Mesendoderm (in vitro differentiated cells): ENCODE measurements at regions not wholly inside any gene's neighbourhood (a gene's known extent, or its start where the extent isn't known, plus 50 kb on each side); places are given as distances from the start of the nearest gene placed in this dataset.
"Not testable (repeated sequence)": the region's sequence is repeated elsewhere in the genome, so short reads cannot be mapped to it uniquely, and the experiment has no call there.

ENCODE experiments used
- DNase-seq: peaks from one replicate; pipeline ENCODE4 v3.0.0; 2013
- H2AK5ac ChIP-seq: 2 replicates; pipeline ENCODE4 v1.6.1; 2013; ENCODE audit warnings: low read length, inconsistent platforms
- H2BK120ac ChIP-seq: 2 replicates; pipeline ENCODE4 v1.6.1; 2013; ENCODE audit warnings: low read depth, mild to moderate bottlenecking, low read length, moderate library complexity, mixed read lengths
- H2BK15ac ChIP-seq: replicated peaks from 2 replicates; pipeline ENCODE4 v1.6.1; 2013; ENCODE audit warnings: low read depth, mild to moderate bottlenecking, moderate library complexity
- H2BK5ac ChIP-seq: 2 replicates; pipeline ENCODE4 v1.6.1; 2013; ENCODE audit warnings: low read length, inconsistent platforms
- H3K18ac ChIP-seq: 2 replicates; pipeline ENCODE4 v1.6.1; 2013; ENCODE audit warnings: mild to moderate bottlenecking, low read length, mixed read lengths
- H3K23ac ChIP-seq: one replicate; pipeline ENCODE4 v1.6.1; 2013; ENCODE audit warnings: low read length
- H3K27ac ChIP-seq: 2 replicates; pipeline ENCODE4 v1.5.1; 2013; ENCODE audit warnings: low read depth, mild to moderate bottlenecking, inconsistent platforms, low read length, moderate library complexity
- H3K27me3 ChIP-seq: 2 replicates; pipeline ENCODE4 v1.6.1; 2013; ENCODE audit warnings: low read length, control low read depth, mild to moderate bottlenecking, inconsistent platforms; ENCODE audit not compliant: insufficient read depth, poor library complexity
- H3K36me3 ChIP-seq: 2 replicates; pipeline ENCODE4 v1.6.1; 2013; ENCODE audit warnings: low read length, inconsistent platforms; ENCODE audit not compliant: control insufficient read depth, insufficient read depth
- H3K4ac ChIP-seq: one replicate; pipeline ENCODE4 v1.6.1; 2013; ENCODE audit warnings: low read depth, mild to moderate bottlenecking, low read length, moderate library complexity
- H3K4me1 ChIP-seq: 2 replicates; pipeline ENCODE4 v1.6.1; 2013; ENCODE audit warnings: low read depth, low read length, inconsistent platforms; ENCODE audit not compliant: control insufficient read depth
- H3K4me2 ChIP-seq: 2 replicates; pipeline ENCODE4 v1.6.1; 2013; ENCODE audit warnings: low read length
- H3K4me3 ChIP-seq: 2 replicates; pipeline ENCODE4 v1.5.1; 2013; ENCODE audit warnings: mild to moderate bottlenecking, low read length
- H3K56ac ChIP-seq: one replicate; pipeline ENCODE4 v1.6.1; 2013; ENCODE audit warnings: low read length
- H3K79me1 ChIP-seq: 2 replicates; pipeline ENCODE4 v1.6.1; 2013; ENCODE audit warnings: low read length, inconsistent platforms
- H3K79me2 ChIP-seq: 2 replicates; pipeline ENCODE4 v1.6.1; 2013; ENCODE audit warnings: mild to moderate bottlenecking, low read length; ENCODE audit not compliant: control insufficient read depth, insufficient read depth
- H3K9ac ChIP-seq: 2 replicates; pipeline ENCODE4 v1.6.1; 2013; ENCODE audit warnings: low read length, inconsistent platforms
- H4K5ac ChIP-seq: one replicate; pipeline ENCODE4 v1.6.1; 2013; ENCODE audit warnings: low read length
- H4K8ac ChIP-seq: one replicate; pipeline ENCODE4 v1.6.1; 2013; ENCODE audit warnings: low read depth, mild to moderate bottlenecking, control low read depth, low read length, moderate library complexity
- WGBS: extraction: QIAGEN DNeasy Blood & Tissue Kit; methylation state at CpG from one replicate; pipeline ENCODE4 v1.1.7; 2013; ENCODE audit warnings: low lambda C conversion rate, missing lambda C conversion rate; ENCODE audit not compliant: insufficient coverage; ENCODE audit errors: extremely low coverage; 5-methylcytosine and 5-hydroxymethylcytosine counted together

DNA sequence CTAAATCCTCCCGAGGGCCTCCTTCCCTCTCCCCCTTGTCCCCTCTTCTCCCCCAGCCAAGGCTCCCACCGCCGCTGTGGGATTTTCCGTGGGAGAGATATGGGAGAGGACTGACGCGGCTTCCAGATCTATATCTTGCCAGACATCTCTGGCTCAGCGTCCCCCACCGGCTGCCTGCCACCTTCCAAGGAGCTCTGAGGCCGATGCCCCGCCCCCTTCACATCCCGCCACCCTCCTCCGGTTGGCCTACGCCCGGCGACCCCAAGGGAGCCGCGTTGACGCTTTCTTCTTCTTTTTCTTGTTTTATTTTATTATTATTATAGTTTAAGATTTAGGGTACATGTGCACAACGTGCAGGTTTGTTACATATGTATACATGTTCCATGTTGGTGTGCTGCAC is 352.2 kb upstream of the DEFB115 start:
- WGBS: no CpG with 5 or more reads among the region's 19 CpGs
- not testable (repeated sequence) for H3K79me1 ChIP-seq, H3K27me3 ChIP-seq, H2BK15ac ChIP-seq, H4K5ac ChIP-seq, H3K56ac ChIP-seq, DNase-seq, H2AK5ac ChIP-seq, H2BK120ac ChIP-seq, H3K4me3 ChIP-seq, H3K4ac ChIP-seq, H3K27ac ChIP-seq, H3K4me1 ChIP-seq, H4K8ac ChIP-seq, H3K23ac ChIP-seq, H3K4me2 ChIP-seq, H3K36me3 ChIP-seq, H3K9ac ChIP-seq, H2BK5ac ChIP-seq, H3K79me2 ChIP-seq, H3K18ac ChIP-seq

DNA sequence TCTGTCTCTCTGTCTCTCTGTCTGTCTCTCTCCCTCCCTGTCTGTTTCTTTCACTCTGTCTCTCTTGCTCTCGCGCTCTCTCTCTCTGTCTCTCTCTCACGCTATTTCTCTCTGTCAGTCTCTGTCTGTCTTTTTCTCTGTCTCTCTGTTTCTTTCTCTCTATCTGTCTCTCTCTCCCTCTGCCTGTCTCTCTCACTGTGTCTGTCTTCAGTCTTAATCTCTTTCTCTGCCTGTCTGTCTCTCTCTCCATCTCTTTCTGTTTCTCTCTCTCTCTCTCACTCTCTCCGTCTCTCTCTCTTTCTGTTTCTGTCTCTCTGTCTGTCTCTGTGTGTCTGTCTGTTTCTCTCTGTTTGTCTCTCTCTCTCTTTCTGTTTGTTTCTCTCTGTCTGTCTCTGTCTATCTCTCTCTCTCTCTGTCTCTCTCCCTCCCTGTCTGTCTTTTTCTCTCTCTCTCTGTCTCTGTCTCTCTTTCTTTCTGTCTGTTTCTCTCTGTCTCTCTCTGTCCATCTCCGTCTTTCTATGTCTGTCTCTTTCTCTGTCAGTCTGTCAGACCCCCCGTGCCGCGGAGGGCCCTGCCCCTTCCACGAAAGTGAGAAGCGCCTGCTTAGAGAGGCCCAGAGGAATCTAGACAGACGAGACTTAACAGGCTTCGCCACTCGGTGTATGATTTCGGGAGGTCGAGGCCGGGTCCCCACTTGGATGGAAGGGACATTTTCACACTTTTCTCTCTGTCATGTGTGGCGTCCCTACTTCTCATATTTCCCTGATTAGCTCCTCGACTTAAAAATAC is 346.3 kb upstream of the DEFB115 start:
- Histone ChIP-seq H2BK120ac (no peak overlapping the region), H3K27ac (no peak overlapping the region), H4K8ac (no peak overlapping the region), H2BK15ac (no peak overlapping the region), H3K56ac (peak overlapping the region; percentile 42), H2AK5ac (no peak overlapping the region), H3K4me3 (no peak overlapping the region), H3K4me1 (no peaks in the 10 kb centered on the region), H3K79me2 (no peaks in the 10 kb centered on the region), H3K4me2 (no peak overlapping the region), H3K4ac (no peak overlapping the region), H3K18ac (no peak overlapping the region), H2BK5ac (no peak overlapping the region), H3K9ac (no peak overlapping the region), H3K27me3 (no peaks in the 10 kb centered on the region), H3K36me3 (no peaks in the 10 kb centered on the region), H3K79me1 (no peaks in the 10 kb centered on the region), H3K23ac (no peak overlapping the region), H4K5ac (no peak overlapping the region)
- no peak for DNase-seq
- no CpG with 5 or more reads among the region's 18 CpGs for WGBS

DNA sequence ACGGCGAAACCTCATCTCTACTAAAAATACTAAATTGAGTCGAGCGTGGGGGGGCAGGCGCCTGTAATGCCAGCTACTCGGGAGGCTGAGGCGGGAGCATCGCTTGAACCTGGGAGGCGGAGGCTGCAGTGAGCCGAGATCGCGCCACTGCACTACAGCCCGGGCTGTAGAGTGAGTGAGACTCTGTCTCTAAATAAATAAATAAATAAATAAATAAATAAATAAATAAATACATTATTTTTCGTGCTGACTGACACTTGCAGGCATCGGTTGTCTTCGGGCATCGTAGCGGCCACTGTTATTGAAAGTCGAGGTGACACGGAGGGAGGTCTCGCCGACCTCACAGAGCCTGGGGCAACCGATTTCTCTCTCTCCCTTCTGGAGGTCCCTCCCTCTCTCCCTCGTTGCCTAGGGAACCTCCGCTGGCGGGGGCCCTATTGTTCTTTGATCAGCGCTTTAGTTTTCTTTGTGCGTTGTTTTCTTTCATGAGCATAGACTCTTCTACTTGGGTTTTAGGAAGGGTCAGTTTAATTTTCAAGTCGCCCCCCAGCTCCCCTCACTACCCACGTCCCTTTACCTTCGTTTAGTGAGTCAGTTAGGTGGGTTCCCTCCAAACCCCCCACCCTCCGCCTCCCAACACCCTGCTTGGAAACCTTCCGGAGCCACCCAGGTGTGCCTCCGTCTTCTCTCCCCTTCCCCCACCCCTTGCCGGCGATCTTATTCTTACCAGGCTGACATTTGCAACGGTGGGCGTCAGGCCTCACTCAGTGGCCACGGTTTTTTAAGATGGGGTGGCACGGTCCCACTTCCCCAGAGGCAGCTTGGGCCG is 345.4 kb upstream of the DEFB115 start:
- Histone ChIP-seq H3K27ac (peak overlapping the region; percentile 11), H3K4ac (peak overlapping the region; percentile 9), H3K56ac (peak overlapping the region; percentile 69)
- H3K23ac ChIP-seq, H3K79me1 ChIP-seq, H3K4me2 ChIP-seq, H3K9ac ChIP-seq, H4K5ac ChIP-seq, H3K79me2 ChIP-seq, H2BK120ac ChIP-seq, H3K4me1 ChIP-seq, H2BK5ac ChIP-seq, H2BK15ac ChIP-seq, H2AK5ac ChIP-seq, H3K18ac ChIP-seq, H3K27me3 ChIP-seq, H3K36me3 ChIP-seq, H4K8ac ChIP-seq, H3K4me3 ChIP-seq: not testable (repeated sequence)
- WGBS: no CpG with 5 or more reads among the region's 41 CpGs
- peak; percentile 90 for DNase-seq

DNA sequence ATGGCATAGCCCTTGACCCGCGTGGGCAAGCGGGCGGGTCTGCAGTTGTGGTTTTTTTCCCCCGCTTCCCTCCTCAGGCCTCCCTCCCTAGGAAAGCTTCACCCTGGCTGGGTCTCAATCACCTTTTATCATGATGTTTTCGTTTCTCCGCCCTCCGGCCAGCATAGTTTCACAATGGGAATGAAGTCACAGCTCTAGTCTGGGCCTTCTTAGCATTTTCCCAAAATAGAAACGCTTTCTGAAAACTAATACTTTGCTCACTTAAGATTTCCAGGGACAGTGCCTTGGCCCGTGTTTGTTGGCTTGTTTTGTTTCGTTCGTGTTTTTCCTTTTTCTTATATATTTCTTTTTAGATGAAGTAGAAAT is 344.8 kb upstream of the DEFB115 start:
- H3K27ac ChIP-seq, H3K4me3 ChIP-seq: not testable (repeated sequence)
- no CpG with 5 or more reads among the region's 12 CpGs for WGBS

DNA sequence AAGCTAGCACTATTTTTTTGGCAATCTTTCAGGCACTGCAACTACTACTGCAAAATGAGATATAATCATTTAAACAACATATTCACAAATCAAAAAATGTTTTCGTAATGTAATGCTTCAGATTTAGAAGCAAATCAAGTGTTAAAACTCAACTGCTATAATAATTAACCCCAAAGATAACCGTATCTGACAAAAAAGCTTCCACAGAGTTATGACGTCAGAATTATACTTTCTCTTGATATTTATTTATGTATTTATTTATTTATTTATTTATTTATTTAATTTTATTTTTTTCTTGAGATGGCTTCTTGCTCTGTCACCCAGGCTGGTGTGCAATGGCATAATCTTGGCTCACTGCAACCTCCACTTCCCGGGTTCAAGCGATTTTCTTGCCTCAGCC is 341.1 kb upstream of the DEFB115 start:
- not testable (repeated sequence) for H3K4me2 ChIP-seq, H2BK15ac ChIP-seq, H3K27ac ChIP-seq, H3K9ac ChIP-seq, H2BK5ac ChIP-seq, H4K8ac ChIP-seq, H2BK120ac ChIP-seq, H3K4ac ChIP-seq, H3K79me1 ChIP-seq, H3K4me1 ChIP-seq, H2AK5ac ChIP-seq, H3K4me3 ChIP-seq, H3K18ac ChIP-seq, H3K56ac ChIP-seq, H4K5ac ChIP-seq, H3K36me3 ChIP-seq, H3K79me2 ChIP-seq, H3K27me3 ChIP-seq, DNase-seq, H3K23ac ChIP-seq
- WGBS: no CpG with 5 or more reads among the region's 5 CpGs

More for the DNA sequence above, 344.8 kb upstream of the DEFB115 start:
- DNase-seq: peak; percentile 69
- not testable (repeated sequence) for H3K18ac ChIP-seq, H2BK5ac ChIP-seq, H3K4ac ChIP-seq, H3K4me1 ChIP-seq, H3K27me3 ChIP-seq, H2BK15ac ChIP-seq, H3K4me2 ChIP-seq, H2AK5ac ChIP-seq, H3K79me1 ChIP-seq, H3K36me3 ChIP-seq, H4K8ac ChIP-seq, H4K5ac ChIP-seq, H3K56ac ChIP-seq, H2BK120ac ChIP-seq, H3K79me2 ChIP-seq, H3K9ac ChIP-seq, H3K23ac ChIP-seq
